HG03575 (cell line): ENCODE measurements at regions not wholly inside any gene's neighbourhood (a gene's known extent, or its start where the extent isn't known, plus 50 kb on each side); places are given as distances from the start of the nearest gene placed in this dataset.

Source experiments
- ATAC-seq: cut with Tn5 transposase; IDR thresholded peaks from one replicate; pipeline ENCODE4 v1.9.1; 2021; ENCODE audit not compliant: unreplicated experiment, insufficient number of reproducible peaks, low FRiP score; ENCODE audit errors: extremely low read depth

- no peak for ATAC-seq
Measured at GRCh38 chr5:158644301-158644700, 455.4 kb downstream of the EBF1 start.

- no peak for ATAC-seq
Measured at GRCh38 chr5:158643840-158644239, 455.9 kb downstream of the EBF1 start.

- no peak for ATAC-seq
Measured at GRCh38 chr5:158642879-158643278, 456.8 kb downstream of the EBF1 start.

GRCh38 chr5:158641016-158641415, 458.7 kb downstream of the EBF1 start:
- ATAC-seq = no peak

GRCh38 chr5:158640593-158640980, 459.1 kb downstream of the EBF1 start:
- ATAC-seq = no peak

- no peak for ATAC-seq
Measured at GRCh38 chr5:158639881-158640592, 459.7 kb downstream of the EBF1 start.

- no peak for ATAC-seq
Measured at GRCh38 chr5:158638396-158638795, 461.3 kb downstream of the EBF1 start.

GRCh38 chr5:158637039-158637438, 462.7 kb downstream of the EBF1 start:
- no peak for ATAC-seq

- ATAC-seq = no peak
Measured at GRCh38 chr5:158635565-158635964, 464.2 kb downstream of the EBF1 start.

- no peak for ATAC-seq
Measured at GRCh38 chr5:158634714-158635113, 465.0 kb downstream of the EBF1 start.

- ATAC-seq = no peak
Measured at GRCh38 chr5:158629591-158630312, 470.0 kb downstream of the EBF1 start.

- ATAC-seq = no peak
Measured at GRCh38 chr5:158626718-158627117, 473.0 kb downstream of the EBF1 start.

- ATAC-seq = no peak
Measured at GRCh38 chr5:158623971-158624370, 475.7 kb downstream of the EBF1 start.

GRCh38 chr5:158621391-158621790, 478.3 kb downstream of the EBF1 start:
- no peak for ATAC-seq

GRCh38 chr5:158619083-158619788, 480.5 kb downstream of the EBF1 start:
- no peak for ATAC-seq

- ATAC-seq = no peak
Measured at GRCh38 chr5:158618256-158618655, 481.5 kb downstream of the EBF1 start.

GRCh38 chr5:158616707-158617106, 483.0 kb downstream of the EBF1 start:
- no peak for ATAC-seq

GRCh38 chr5:158614951-158615350, 484.8 kb downstream of the EBF1 start:
- ATAC-seq = no peak

GRCh38 chr5:158611581-158611980, 488.1 kb downstream of the EBF1 start:
- ATAC-seq = no peak

- ATAC-seq = no peak
Measured at GRCh38 chr5:158610051-158610415, 489.7 kb downstream of the EBF1 start.
